ENCODE measurements at regions not wholly inside any gene's neighbourhood (a gene's known extent, or its start where the extent isn't known, plus 50 kb on each side); places are given as distances from the start of the nearest gene placed in this dataset.

DNA sequence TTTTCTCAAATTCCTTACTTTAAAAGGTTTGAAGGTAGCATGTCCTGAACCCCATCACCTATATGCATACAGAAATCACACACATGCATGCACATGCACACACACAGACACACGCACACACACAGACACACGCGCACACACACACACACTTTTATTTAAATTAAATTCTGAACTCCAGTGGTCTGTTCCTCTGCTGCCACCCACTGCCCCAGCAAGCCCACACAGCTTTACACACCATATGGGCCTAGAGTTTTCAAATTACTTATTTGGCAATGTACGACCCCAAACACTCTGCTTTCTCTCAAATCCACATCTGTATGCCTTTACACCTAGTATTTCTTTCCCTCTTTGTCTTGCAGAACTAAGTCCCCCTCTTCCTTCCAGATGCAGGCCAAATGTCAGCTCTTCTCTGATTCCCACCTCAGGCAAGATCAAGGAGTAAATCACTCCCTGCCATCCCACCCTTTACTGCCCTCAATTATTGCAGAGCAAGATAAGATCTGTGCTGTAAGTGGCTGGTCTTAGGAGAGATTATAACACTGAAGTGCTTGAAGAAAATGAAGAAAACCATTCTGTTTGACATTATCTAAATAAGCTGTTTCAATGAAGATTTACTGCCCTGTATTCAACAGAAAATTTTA lies 429.9 kb upstream of the CXADR start:
- H3K4me3 ChIP-seq (ENCODE audit: control insufficient read depth in 1 of 7, extremely low read depth in 1 of 7, insufficient read depth in 4 of 7, low read depth in 2 of 7, low read length in 6 of 7) = no peak overlapping the region
- ChIA-PET CTCF (no interaction called here), POLR2A (no interaction called here)
- H3K27ac ChIP-seq (ENCODE audit: insufficient read depth in 1 of 2, low read depth in 1 of 2, low read length in 2 of 2, poor library complexity in 1 of 2, severe bottlenecking in 2 of 2) = no peak overlapping the region
- no peaks in the 10 kb centered on the region for H3K36me3 ChIP-seq (ENCODE audit: control insufficient read depth in 4 of 4, insufficient read depth in 4 of 4, low read length in 3 of 4)
- no peaks in the 10 kb centered on the region for H3K27me3 ChIP-seq (replicated peaks in 2 of 5; ENCODE audit: control insufficient read depth in 4 of 5, insufficient read depth in 5 of 5, low read length in 4 of 5)
- no peaks in the 10 kb centered on the region for H3K4me1 ChIP-seq (ENCODE audit: control extremely low read depth in 1 of 4, control insufficient read depth in 4 of 4, insufficient read depth in 4 of 4, low read length in 3 of 4)
- no peaks in the 10 kb centered on the region for H3K9me3 ChIP-seq (ENCODE audit: control extremely low read depth in 1 of 5, control insufficient read depth in 4 of 5, insufficient read depth in 2 of 5, low read depth in 1 of 5, low read length in 4 of 5)
- WGBS (ENCODE audit: insufficient coverage) = 88% methylated on average over 1 of the region's 4 CpGs
- DNase-seq = no peak

DNA sequence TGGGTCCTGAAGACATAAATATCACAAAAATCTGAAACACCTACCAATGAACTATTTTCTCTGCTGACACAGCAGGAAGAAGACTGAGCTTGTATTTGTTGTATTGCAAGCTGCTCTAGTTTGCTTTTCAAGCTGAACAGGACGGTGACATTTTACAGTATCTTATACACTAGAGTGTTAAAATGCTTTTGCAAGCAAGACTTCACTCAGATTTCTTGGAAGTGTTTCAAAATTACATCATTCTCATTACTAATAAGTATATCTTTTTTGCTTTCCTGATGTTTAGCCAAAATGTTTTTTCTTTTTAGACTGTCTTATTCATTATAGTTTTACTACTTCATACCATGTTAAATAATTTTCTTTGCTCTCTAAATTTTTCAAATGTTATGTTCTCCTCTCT lies 427.1 kb upstream of the CXADR start:
- WGBS (ENCODE audit: insufficient coverage) = no CpG with 5 or more reads among the region's 1 CpG
- ChIA-PET CTCF (interaction anchor here (0.6 kb wide), 1 partner anchor 212 kb away, joined by 3 read pairs; no protein-coding TSS in a partner anchor), POLR2A (no interaction called here)
- Histone ChIP-seq H3K9me3 (ENCODE audit: control extremely low read depth in 1 of 5, control insufficient read depth in 4 of 5, insufficient read depth in 2 of 5, low read depth in 1 of 5, low read length in 4 of 5) (peaks cover 0 to 2% (median 1%) of the 10 kb centered on the region in 5 experiments), H3K4me3 (ENCODE audit: control insufficient read depth in 1 of 7, extremely low read depth in 1 of 7, insufficient read depth in 4 of 7, low read depth in 2 of 7, low read length in 6 of 7) (no peak overlapping the region), H3K27me3 (replicated peaks in 2 of 5; ENCODE audit: control insufficient read depth in 4 of 5, insufficient read depth in 5 of 5, low read length in 4 of 5) (no peaks in the 10 kb centered on the region), H3K27ac (ENCODE audit: insufficient read depth in 1 of 2, low read depth in 1 of 2, low read length in 2 of 2, poor library complexity in 1 of 2, severe bottlenecking in 2 of 2) (no peak overlapping the region), H3K36me3 (ENCODE audit: control insufficient read depth in 4 of 4, insufficient read depth in 4 of 4, low read length in 3 of 4) (no peaks in the 10 kb centered on the region), H3K4me1 (ENCODE audit: control extremely low read depth in 1 of 4, control insufficient read depth in 4 of 4, insufficient read depth in 4 of 4, low read length in 3 of 4) (no peaks in the 10 kb centered on the region)
- DNase-seq = no peak

- CTCF ChIA-PET = no interaction called here
- no peak overlapping the region for H3K4me3 ChIP-seq (ENCODE audit: control insufficient read depth in 1 of 7, extremely low read depth in 1 of 7, insufficient read depth in 4 of 7, low read depth in 2 of 7, low read length in 6 of 7)
- H3K36me3 ChIP-seq (ENCODE audit: control insufficient read depth in 4 of 4, insufficient read depth in 4 of 4, low read length in 3 of 4) = no peaks in the 10 kb centered on the region
- no peaks in the 10 kb centered on the region for H3K4me1 ChIP-seq (ENCODE audit: control extremely low read depth in 1 of 4, control insufficient read depth in 4 of 4, insufficient read depth in 4 of 4, low read length in 3 of 4)
- POLR2A ChIA-PET = no interaction called here
- H3K27ac ChIP-seq (ENCODE audit: insufficient read depth in 1 of 2, low read depth in 1 of 2, low read length in 2 of 2, poor library complexity in 1 of 2, severe bottlenecking in 2 of 2) = no peak overlapping the region
- peaks cover 0 to 2% (median 1%) of the 10 kb centered on the region in 5 experiments for H3K9me3 ChIP-seq (ENCODE audit: control extremely low read depth in 1 of 5, control insufficient read depth in 4 of 5, insufficient read depth in 2 of 5, low read depth in 1 of 5, low read length in 4 of 5)
- 92% methylated on average over 4 of the region's 4 CpGs for WGBS (ENCODE audit: insufficient coverage)
- no peak for DNase-seq
- H3K27me3 ChIP-seq (replicated peaks in 2 of 5; ENCODE audit: control insufficient read depth in 4 of 5, insufficient read depth in 5 of 5, low read length in 4 of 5) = no peaks in the 10 kb centered on the region
Measured at GRCh38 chr21:17088500-17088899, 424.3 kb upstream of the CXADR start.

- Histone ChIP-seq H3K36me3 (ENCODE audit: control insufficient read depth in 4 of 4, insufficient read depth in 4 of 4, low read length in 3 of 4) (no peaks in the 10 kb centered on the region), H3K4me1 (ENCODE audit: control extremely low read depth in 1 of 4, control insufficient read depth in 4 of 4, insufficient read depth in 4 of 4, low read length in 3 of 4) (no peaks in the 10 kb centered on the region), H3K9me3 (ENCODE audit: control extremely low read depth in 1 of 5, control insufficient read depth in 4 of 5, insufficient read depth in 2 of 5, low read depth in 1 of 5, low read length in 4 of 5) (peaks cover 0 to 2% (median 1%) of the 10 kb centered on the region in 5 experiments), H3K27ac (ENCODE audit: insufficient read depth in 1 of 2, low read depth in 1 of 2, low read length in 2 of 2, poor library complexity in 1 of 2, severe bottlenecking in 2 of 2) (no peak overlapping the region), H3K27me3 (replicated peaks in 2 of 5; ENCODE audit: control insufficient read depth in 4 of 5, insufficient read depth in 5 of 5, low read length in 4 of 5) (no peaks in the 10 kb centered on the region), H3K4me3 (ENCODE audit: control insufficient read depth in 1 of 7, extremely low read depth in 1 of 7, insufficient read depth in 4 of 7, low read depth in 2 of 7, low read length in 6 of 7) (no peak overlapping the region)
- POLR2A ChIA-PET = no interaction called here
- CTCF ChIA-PET = no interaction called here
- 100% methylated on average over 1 of the region's 1 CpG for WGBS (ENCODE audit: insufficient coverage)
- DNase-seq = no peak
Measured at GRCh38 chr21:17089091-17089491, 423.8 kb upstream of the CXADR start.

DNA sequence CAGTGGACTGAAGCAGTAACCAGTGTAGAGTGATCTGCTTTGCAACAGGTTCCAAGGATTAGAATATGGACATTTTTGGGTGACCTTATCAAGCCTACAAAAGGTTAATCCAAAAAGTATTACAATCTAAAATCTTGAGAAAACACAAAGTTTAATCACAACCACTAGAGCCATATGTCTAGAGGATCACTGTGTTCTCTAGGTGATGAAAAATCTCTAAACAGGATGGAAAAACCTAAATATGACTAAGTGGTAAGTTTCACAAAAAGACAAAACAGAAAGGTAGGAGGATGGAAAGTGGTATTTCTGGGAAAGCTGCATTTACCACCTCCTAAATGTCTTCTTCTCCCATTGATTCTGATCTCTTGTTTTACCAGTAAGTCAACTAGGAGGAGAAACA lies 411.1 kb upstream of the CXADR start:
- CTCF ChIA-PET = no interaction called here
- no peak for DNase-seq
- Histone ChIP-seq H3K36me3 (ENCODE audit: control insufficient read depth in 4 of 4, insufficient read depth in 4 of 4, low read length in 3 of 4) (no peaks in the 10 kb centered on the region), H3K27me3 (replicated peaks in 2 of 5; ENCODE audit: control insufficient read depth in 4 of 5, insufficient read depth in 5 of 5, low read length in 4 of 5) (no peaks in the 10 kb centered on the region), H3K4me3 (ENCODE audit: control insufficient read depth in 1 of 7, extremely low read depth in 1 of 7, insufficient read depth in 4 of 7, low read depth in 2 of 7, low read length in 6 of 7) (no peak overlapping the region), H3K4me1 (ENCODE audit: control extremely low read depth in 1 of 4, control insufficient read depth in 4 of 4, insufficient read depth in 4 of 4, low read length in 3 of 4) (no peaks in the 10 kb centered on the region), H3K9me3 (ENCODE audit: control extremely low read depth in 1 of 5, control insufficient read depth in 4 of 5, insufficient read depth in 2 of 5, low read depth in 1 of 5, low read length in 4 of 5) (peaks cover 0 to 8% (median 0%) of the 10 kb centered on the region in 5 experiments), H3K27ac (ENCODE audit: insufficient read depth in 1 of 2, low read depth in 1 of 2, low read length in 2 of 2, poor library complexity in 1 of 2, severe bottlenecking in 2 of 2) (no peak overlapping the region)
- POLR2A ChIA-PET = no interaction called here

- H3K4me3 ChIP-seq (ENCODE audit: control insufficient read depth in 1 of 7, extremely low read depth in 1 of 7, insufficient read depth in 4 of 7, low read depth in 2 of 7, low read length in 6 of 7) = no peak overlapping the region
- peaks cover 0 to 8% (median 0%) of the 10 kb centered on the region in 5 experiments for H3K9me3 ChIP-seq (ENCODE audit: control extremely low read depth in 1 of 5, control insufficient read depth in 4 of 5, insufficient read depth in 2 of 5, low read depth in 1 of 5, low read length in 4 of 5)
- no peak overlapping the region for H3K27ac ChIP-seq (ENCODE audit: insufficient read depth in 1 of 2, low read depth in 1 of 2, low read length in 2 of 2, poor library complexity in 1 of 2, severe bottlenecking in 2 of 2)
- H3K4me1 ChIP-seq (ENCODE audit: control extremely low read depth in 1 of 4, control insufficient read depth in 4 of 4, insufficient read depth in 4 of 4, low read length in 3 of 4) = no peaks in the 10 kb centered on the region
- no peak for DNase-seq
- no peaks in the 10 kb centered on the region for H3K36me3 ChIP-seq (ENCODE audit: control insufficient read depth in 4 of 4, insufficient read depth in 4 of 4, low read length in 3 of 4)
- POLR2A ChIA-PET = no interaction called here
- H3K27me3 ChIP-seq (replicated peaks in 2 of 5; ENCODE audit: control insufficient read depth in 4 of 5, insufficient read depth in 5 of 5, low read length in 4 of 5) = no peaks in the 10 kb centered on the region
- CTCF ChIA-PET = no interaction called here
Measured at GRCh38 chr21:17105932-17106331, 406.9 kb upstream of the CXADR start.

DNA sequence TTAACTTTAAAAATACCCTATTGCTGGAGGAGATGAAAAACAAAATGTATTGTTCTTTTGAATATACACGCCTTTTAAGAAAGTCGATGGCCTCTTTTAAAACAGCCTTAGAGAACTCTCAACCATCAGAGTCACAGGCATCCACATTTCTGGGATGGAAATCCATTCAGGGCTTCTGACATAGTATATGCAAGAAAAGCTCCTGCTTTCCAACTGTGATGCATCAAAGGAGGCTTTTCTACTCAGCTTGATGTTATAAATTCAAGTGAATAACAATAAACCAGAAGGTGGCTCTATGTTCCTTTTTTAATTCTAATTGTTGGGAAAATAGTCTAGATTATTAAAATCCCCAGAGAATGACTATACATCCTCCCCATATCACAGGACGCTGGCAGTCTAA lies 398.8 kb upstream of the CXADR start:
- H3K27ac ChIP-seq (ENCODE audit: insufficient read depth in 1 of 2, low read depth in 1 of 2, low read length in 2 of 2, poor library complexity in 1 of 2, severe bottlenecking in 2 of 2) = no peak overlapping the region
- ChIA-PET CTCF (no interaction called here), POLR2A (no interaction called here)
- H3K4me3 ChIP-seq (ENCODE audit: control insufficient read depth in 1 of 7, extremely low read depth in 1 of 7, insufficient read depth in 4 of 7, low read depth in 2 of 7, low read length in 6 of 7) = no peak overlapping the region
- no peak for DNase-seq
- no peaks in the 10 kb centered on the region for H3K9me3 ChIP-seq (ENCODE audit: control extremely low read depth in 1 of 5, control insufficient read depth in 4 of 5, insufficient read depth in 2 of 5, low read depth in 1 of 5, low read length in 4 of 5)
- no CpG with 5 or more reads among the region's 3 CpGs for WGBS (ENCODE audit: insufficient coverage)
- no peaks in the 10 kb centered on the region for H3K4me1 ChIP-seq (ENCODE audit: control extremely low read depth in 1 of 4, control insufficient read depth in 4 of 4, insufficient read depth in 4 of 4, low read length in 3 of 4)
- H3K27me3 ChIP-seq (replicated peaks in 2 of 5; ENCODE audit: control insufficient read depth in 4 of 5, insufficient read depth in 5 of 5, low read length in 4 of 5) = no peaks in the 10 kb centered on the region
- no peaks in the 10 kb centered on the region for H3K36me3 ChIP-seq (ENCODE audit: control insufficient read depth in 4 of 4, insufficient read depth in 4 of 4, low read length in 3 of 4)
